NOMO-1 (cell line): ENCODE measurements at regions not wholly inside any gene's neighbourhood (a gene's known extent, or its start where the extent isn't known, plus 50 kb on each side); places are given as distances from the start of the nearest gene placed in this dataset.

ENCODE experiments used
- DNase-seq, 2 experiments: peaks; one replicate each; lab custom pipeline; 2025; ENCODE audit not compliant: unreplicated experiment in 2 of 2; lab: John Stamatoyannopoulos, UW

DNA sequence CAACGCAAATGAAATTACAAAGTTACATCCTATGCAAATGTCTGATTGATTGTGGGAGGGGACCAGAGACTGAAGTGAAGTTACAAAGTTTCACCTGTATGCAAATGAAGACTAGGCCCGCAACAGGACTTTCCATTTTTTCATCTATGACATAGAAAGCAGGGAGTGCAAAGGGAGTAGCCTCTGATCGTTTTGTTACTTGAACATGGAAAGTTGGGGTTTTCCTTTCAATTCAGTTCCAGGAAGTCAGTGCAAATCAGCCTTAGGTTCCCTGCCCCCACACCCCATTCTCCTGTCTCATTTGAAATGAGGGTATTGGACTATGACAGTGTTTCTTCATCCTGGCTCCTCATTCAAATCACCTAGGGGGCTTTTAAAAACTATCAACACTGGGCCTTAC lies 96.9 kb upstream of the HABP2 start:
- no peak for DNase-seq

DNA sequence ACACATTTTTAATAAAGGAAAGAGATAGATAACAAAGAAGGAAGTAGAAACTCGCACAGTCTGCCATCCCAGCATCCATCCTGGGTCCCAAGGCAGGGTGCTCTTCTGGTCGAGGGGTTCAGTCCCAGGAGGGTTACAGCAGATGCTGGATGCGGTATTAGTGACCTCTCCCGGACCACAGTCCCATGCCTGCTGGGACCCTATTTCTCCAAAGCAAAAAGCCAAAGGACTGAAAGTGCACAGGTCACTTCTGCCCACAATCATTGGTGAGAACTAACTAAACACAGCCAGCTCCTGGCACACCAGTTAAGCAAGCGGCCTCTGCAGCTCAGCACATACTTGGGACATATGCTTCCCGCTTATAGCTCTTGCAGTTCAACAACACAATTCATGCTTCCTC lies 96.1 kb upstream of the HABP2 start:
- no peak for DNase-seq

DNA sequence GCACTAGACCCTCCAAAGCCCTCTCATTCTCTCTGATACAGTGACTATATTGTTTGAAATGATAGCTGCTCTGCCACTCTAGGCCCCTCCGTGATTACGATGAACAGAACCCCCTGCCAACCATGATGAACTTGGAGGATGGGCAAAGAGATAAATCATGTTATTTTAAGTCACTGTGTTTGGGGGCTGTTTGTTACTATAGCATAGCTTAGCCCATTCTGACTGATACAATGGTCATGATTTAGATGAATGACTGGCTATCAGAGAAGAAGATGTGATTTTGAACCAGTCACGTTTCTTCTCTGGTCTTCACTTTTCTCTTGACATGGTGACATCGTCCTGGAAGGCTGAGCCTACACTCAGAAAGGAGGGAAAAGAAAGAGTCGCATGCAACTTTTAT lies 95.4 kb upstream of the HABP2 start:
- no peak for DNase-seq

DNA sequence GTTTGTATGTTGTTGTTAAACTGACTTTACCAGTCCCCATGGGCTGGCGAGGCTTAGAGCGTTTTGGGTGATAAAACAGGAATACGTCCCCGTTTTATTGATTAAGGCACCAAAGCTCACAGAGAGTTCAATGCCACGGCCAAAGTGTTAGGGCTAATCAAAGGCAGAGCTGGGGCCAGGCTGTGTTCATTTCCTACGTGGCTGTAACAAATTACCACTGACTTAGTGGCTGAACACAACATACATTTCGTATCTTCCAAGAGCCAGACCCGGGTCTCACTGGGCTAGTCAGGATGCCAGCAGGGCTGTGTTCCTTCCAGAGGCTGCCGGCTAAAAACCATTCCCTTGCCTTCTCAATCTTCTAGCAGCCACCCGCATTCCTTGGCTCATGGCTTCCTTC lies 94.4 kb upstream of the HABP2 start:
- DNase-seq = no peak

DNA sequence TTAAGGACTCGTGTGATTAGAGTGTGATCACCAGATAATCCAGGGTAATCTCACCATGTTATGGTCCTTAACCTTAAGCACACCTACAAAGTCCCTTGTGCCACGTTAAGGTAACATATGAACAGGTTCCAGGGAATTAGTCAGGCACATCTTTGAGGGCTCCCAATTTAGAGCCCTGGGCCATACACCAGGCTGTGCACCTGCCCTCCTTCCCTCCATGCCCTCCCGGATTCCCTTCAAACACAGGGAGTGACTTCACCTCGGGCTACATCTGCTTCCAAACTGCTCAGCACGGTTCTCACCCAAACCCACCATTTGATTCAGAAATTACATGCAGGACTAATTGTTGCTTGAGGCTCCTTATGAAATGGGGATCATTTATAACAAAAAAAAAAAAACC lies 93.9 kb upstream of the HABP2 start:
- DNase-seq = no peak

DNA sequence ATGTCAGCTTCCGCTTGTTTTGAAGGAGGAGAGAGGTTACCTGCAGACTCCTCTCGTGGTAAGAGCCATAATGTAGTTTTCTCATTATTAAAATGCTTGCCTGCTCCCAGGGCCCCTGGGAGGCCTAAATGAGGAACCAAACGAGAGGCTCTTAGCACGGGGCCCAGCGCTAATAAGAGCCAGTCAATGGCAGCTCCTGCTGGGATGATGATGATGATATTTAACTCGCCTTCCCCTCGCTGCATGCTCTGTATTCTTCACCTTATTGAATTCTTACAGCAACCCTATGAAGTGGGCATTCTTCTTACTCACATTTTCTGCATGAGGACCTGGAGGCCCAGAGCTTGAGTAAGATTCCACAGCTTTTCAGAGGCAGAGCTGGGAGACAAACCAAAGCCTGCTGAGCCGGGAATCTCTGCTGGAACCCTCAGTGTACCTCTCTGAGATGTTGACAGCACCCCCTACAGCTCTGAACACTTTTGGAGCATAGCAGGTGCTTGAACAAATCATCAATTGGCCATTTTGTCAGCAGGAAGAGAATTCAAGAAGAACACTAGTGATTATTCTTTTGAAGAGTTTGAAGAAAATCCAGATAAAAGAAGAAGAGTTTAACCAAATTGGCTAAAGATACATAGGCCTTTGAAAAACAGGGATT lies 93.1 kb upstream of the HABP2 start:
- no peak for DNase-seq

DNA sequence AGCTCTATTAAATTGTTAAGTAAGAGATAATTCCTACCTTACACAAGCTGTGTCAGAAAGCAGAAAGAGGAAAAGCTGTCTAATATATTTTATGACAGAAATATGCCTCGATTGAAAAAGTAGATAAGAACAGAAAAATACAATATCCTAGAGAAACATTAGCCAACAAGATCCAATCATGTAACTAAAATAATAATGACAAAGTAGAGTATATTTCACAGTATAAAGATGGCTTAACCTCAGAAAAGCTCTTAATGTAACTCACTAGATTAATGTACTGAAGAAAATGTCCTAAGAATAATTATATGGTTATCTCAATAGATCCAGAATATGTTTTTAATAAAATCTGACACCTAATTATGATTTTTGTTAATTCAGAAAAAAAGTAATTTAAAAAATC lies 89.8 kb upstream of the HABP2 start:
- no peak for DNase-seq

DNA sequence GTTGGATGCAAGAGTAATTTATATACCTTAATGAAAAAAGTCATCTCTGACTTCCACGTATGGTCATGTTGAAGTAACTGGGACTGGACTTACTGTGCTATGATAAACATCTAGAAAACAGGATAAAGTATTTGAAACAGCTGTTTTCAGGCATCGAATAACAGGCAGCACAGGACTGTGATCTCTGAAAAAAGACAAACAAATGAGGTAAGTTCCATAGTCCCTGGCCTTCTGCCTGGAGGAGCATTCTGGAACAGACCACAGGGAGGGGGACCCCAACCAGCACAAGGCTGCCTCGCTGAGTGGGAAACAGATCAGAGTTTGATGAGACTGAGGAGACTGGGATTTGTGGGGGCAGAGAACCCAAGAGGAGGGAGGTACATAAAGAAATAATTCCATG lies 89.1 kb upstream of the HABP2 start:
- DNase-seq = no peak

DNA sequence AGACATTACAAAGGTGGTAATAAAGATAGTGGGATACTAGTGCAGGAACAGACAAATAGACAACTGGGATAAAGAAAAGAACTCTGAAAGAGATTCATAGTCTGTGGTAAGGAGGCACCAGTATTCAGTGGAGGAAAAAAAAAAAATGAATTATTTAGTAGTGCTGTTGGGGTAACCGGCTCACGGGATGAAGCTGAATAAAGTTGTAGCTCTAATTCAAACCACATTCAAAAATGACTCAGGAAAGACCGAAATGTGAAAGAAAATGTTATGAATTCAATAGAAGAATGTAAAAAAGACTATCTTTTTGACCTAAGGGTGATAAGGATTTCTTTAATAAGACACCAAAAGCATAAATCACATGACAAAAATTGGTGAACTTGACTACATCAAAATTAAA lies 83.1 kb upstream of the HABP2 start:
- DNase-seq = no peak

DNA sequence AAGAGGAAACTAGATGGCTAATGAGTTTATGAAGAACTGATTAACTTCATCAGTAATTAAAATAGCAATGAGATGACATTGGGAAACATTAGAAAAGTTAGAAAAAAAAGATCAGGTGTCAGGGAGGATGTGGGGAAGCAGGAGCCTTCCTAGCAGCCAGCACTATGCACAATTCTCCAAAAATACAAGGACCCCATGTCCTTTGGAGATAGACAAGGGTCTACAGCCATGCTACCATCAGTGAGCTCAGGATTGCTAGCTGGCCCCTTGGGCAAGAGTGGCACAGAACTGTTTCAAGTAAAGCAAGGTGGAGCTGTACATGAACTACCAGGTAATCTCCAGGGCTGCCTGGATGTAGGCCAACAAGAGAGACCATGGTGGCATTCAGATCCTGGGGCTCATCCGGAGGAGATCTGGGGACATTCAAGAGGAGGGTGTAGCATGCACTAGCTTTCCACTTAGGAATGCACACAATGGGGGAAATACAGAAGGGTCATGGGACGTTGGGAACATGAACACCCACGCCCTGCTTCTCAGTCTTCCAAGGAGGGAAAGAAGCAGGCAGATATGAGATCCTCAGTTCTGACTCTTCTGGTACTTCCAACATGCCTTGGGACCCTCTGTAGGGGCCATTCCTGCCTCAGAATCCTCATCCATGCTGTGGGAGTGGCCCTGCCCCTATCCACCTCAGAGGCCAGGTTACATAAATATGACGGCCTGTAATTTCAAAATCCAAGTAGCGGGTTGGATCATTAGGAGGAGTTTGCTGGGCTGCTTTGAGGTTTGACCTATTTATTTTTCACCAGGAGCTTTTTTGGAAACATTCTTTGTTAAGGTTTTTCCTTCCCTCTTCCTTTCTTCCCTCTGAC lies 82.2 kb upstream of the HABP2 start:
- no peak for DNase-seq

DNA sequence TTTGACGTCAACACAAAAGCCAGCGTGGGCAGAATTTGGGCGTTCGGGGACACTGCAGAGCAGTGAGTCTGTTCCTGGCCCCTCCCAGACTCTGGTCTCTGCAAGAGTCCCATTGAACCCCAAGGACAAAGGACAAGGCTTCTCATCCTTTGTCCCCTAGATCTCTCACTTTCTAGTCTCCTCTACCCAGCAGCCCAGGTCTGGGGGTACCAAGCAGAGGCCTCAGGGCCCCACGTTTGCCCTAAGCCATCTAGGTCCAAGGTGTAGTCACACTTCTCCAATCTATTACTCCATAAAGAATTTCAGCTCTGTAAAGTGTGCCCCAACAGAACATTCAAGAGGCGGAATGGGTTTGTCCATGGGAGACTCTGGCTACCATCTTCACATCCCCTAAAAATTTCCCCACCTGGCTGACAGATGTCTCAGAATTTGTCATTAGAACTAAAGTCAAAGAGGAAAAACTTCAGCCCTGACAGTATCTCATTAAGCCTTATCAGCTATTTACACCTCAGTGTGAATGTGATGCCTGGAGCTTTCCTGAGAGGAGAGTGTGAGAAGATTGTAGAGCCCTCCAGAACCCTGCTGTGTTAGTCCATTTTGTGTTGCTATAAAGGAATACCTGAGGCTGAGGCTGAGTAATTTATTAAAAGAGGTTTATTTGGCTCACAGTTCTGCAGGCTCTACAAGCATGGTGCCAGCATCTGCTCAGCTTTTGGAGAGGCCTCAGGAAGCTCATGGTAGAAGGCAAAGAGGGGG lies 81.4 kb upstream of the HABP2 start:
- no peak for DNase-seq

DNA sequence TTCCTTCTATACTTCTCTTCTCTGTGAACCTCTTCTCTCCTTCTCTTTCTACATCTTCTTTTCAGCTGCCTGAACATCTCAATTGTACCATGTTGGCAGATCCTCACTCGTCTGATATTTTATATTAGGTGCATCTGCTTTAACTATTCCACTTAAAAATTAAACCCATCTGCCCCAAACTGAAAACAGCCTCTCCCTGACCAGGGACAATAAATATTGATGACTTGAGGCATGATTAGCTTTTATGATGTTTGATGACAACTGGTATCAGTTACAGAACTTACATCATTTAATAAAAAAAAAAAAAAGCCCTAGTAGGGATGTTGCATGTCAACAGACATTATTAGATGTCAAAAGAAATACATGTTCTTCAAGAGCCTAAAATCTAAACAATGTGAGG lies 79.8 kb upstream of the HABP2 start:
- DNase-seq = no peak

DNA sequence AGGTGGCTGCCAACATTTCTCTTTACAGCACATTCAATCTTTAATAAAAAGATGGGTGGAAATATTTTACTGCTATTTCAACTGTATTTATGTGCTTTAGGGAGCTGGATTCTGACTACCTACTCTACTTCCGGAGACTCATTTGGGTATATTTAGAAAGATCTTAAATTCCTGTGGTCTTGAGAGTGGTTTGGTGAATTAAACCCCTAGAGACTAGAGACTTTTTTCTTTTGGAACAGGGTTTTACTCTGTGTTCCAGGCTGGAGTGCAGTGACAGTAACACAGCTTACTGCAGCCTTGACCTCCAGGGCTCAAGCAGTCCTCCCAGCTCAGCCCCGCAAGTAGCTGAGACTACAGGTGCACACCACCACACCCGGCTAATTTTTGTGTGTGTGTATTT lies 79.0 kb upstream of the HABP2 start:
- DNase-seq = no peak

DNA sequence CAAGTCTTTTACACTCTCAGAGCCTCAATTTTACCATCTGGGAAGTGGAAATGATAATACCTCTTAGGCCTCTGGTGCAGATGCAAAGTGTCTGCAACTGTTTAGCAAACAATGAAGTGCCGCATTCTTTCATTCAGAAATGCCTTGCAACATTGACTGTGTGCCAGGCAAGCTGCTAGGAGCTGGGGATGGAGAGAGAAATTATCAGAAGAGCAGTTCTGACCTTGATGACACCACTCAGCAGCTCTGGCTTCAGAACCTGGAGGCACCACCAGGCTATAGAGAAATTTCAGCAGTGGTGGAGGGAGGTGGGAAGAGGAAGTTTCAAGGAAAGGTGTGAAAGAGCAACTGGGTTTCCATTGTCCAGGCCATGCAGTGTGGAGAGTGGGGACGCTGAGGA lies 78.1 kb upstream of the HABP2 start:
- DNase-seq = no peak

DNA sequence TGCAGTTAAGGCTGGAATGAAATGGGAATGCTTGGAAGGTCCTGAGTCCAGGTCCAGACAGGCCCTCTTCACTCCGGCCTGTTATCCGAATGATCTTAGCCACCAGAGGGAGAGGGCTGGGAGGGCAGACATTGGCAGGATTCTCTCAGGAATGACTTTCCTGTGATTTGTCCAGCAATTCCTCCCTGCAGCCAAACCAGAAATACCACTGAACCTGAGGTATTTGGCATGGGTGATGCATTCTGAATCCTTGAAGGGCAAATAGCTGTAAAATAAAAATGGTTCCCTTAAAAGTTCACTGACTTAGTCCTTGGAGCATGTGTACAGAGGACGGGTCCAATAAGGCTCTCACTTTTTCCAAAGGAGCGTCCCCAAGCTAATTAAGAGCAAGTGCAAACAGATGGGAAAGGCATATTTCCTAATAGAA lies 77.5 kb upstream of the HABP2 start:
- DNase-seq = no peak

DNA sequence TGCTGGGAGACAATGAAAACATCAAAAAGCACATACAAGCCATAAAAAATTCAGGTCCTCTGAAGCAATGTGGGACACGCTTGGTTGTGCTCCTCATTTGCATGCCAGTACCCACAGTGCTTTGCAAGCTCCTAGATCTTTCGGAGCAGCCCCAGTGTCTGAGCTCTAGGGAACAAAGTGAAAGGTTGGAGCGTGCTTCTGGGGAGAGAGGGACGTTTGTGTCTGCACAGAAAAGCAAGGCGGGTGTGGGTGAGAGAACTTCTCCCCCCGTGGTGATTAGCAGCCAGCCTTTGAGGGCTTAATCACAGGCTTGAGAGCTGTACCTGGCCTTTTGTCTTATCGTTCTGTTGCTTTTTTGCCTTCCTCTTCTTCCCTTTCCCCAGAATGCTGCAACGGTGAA lies 76.7 kb upstream of the HABP2 start:
- no peak for DNase-seq

DNA sequence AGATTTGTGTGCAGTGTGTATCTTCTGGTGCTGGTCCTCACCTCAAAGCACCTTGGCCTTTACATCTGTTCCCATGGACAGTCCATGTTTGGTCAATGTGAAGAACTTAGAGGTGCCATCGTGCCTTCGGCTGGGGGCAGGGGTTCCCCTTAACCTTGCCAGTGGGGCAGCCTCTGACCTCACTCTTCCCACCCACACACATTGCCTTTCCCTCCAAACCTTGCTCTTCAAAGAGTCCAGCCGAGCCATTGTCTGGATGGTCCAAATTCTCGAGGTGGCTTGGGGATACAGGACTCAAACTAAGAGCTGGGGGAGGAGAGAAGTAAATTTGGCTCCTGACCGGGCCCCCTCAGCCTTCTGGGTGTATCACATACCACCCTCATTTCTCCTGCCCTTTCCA lies 76.2 kb upstream of the HABP2 start:
- DNase-seq = no peak

DNA sequence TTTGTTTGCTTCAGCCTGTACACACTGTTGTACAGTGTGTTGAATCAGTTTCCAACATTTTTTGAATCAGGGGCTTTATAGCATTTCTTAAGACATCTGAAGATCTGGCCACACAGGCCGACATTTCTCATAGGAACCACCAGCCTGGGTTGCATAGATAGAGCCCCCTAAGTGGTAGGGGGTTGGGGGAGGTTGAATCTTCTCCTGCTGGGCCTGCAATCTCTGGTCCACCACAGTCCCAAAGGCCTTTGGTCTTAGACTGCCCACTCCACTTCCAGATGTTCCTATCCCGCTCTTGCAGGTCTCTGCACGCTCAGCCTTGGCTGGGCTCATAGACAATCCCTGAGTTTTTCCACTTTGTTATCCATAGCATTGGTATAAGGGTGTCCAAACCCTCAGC lies 75.4 kb upstream of the HABP2 start:
- DNase-seq = no peak

DNA sequence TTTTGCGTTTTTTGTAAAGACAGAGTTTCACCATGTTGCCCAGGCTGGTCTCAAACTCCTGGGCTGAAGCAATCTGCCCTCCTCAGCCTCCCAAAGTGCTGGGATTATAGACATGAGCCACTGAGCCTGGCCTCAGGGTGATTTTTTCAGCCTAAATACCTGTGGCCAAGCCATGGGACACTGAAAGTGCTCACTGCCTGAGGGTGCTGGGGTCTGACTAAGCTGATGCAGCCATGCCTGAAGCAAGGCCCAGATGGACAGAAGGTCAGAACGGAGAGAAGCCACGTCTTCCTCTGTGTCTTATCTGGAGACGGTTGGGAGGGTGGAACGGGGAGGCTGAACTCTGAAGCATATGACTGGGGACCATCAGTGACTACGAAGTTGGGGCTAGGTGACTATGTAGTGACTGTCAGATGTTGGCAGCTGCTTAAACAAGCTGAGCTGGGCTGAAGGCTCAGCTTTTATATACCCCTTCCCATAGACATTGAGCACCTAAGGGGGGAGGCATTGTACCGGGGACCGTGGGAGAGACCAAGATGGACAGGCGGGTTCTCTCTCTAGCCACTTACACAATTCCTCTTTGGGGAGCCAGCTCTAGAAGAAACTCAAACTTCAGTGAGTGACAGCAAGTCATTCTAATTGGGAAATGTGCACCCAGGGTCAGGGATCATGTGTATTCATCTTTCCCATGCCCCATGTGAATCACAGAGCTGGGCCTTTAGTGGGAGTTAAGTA lies 73.3 kb upstream of the HABP2 start:
- no peak for DNase-seq

DNA sequence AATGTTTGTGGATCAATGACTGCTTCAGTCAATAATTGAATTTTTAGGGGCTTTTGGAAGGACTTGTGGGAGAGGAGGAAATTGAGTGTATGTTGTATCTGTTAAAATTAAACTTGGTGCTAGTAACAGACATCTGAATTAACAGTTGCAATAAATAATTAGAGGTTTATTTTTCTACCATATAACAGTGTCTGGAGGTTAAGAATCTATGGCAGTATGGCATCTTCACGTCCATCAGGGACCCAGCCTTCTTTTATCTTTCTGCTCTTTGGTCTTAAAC lies 72.8 kb upstream of the HABP2 start:
- DNase-seq = no peak

DNA sequence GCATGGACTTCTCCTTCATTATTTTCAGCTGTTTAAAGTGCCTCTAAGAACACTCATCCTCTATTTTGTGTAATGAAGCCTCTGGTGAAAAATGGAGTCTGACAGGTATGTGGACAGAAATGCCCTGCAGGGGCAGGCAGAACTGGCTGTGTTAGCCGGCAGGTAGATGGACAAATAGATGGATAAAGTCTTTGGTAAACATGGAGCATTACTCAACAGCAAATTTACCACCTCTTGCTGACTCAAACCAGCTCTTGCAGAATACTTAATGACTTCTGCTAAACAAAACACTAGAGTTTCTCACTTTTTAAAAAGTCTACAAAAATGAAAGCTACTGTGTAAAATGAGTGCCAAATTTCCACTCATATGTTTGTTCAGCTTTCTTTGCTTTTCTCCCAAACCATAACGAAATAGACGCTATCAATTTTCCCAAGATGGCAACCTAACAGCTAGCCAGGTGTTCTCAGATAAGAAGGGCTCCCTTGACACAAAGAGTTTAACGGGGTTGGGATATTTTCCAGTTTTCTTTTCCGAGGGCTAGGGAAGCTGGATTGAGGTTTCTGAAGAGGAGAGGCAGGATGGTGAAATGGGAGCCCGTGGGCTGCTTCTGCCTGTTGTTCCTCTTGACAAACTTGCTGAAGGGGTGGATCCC lies 71.9 kb upstream of the HABP2 start:
- DNase-seq = peak in 1 of 2 experiments; percentile 4
